ENCODE measurements at regions not wholly inside any gene's neighbourhood (a gene's known extent, or its start where the extent isn't known, plus 50 kb on each side); places are given as distances from the start of the nearest gene placed in this dataset.

DNA sequence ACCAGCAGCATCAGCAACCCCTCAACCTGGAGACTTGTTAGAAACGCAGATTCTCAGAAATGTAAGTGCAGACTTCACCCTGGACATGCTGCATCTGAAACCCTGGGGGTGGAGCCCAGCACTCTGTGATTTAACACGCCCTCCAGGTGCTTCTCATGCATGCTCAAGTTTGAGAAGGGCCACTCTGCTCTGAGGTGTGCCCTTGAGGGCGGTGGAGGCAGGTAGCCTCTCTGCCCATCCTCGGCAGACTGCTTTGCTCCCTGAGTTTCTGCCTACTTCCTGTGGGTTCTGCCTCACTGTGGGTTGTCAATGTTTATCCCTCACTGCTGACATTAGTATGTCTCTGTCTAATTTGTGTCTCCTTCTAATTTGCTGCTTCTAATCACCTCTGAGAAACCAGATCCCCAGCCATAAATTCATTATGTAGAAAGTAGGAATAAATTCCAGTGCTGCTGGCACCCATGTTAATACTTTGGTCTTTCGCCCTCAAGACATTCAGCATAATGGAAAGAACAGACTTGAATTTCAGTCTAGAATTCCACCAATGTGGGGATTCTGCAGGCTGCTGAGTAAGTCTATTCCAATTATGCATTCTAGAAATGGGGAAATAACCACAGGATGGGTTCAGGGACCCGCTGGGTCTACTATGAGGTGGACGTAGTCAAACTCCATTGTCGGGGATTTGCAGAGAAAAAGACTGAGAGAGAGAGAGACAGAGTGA, 51.3 kb upstream of the CYSLTR2 start:
- FAIRE-seq (no peak), ATAC-seq (peak; percentile 41), DNase-seq (ENCODE audit: low read depth, low spot score) (no peak)
- no peak overlapping the region for H3K4me3 ChIP-seq
- ChIA-PET RAD21 (ENCODE audit: unreplicated experiment) (no interaction called here), POLR2A (no interaction called here), SMC1A (ENCODE audit: uncharacterized antibody, unreplicated experiment) (no interaction called here), CTCF (no interaction called here)
- 42% methylated on average over 8 of the region's 8 CpGs for WGBS (ENCODE audit: insufficient coverage, insufficient replicate concordance, low lambda C conversion rate, missing lambda C conversion rate)
- H3K9ac ChIP-seq (ENCODE audit: control insufficient read depth, insufficient read depth, low read length) = no peak overlapping the region
- H4K20me1 ChIP-seq (ENCODE audit: control insufficient read depth, insufficient read depth) = no peaks in the 10 kb centered on the region
- in situ Hi-C loops (cut with MboI) (no loop called here), intact Hi-C loops (cut with micrococcal nuclease; ENCODE audit: unreplicated experiment) (no loop called here)
- no peak overlapping the region; the same call in 1 of the 2 replicates for H2AFZ ChIP-seq (ENCODE audit: control insufficient read depth, low read depth, low read length)
- no TSS peak for BruUV-seq (replicated peaks)
- H3K4me1 ChIP-seq (ENCODE audit: control insufficient read depth, insufficient read depth, low read length) = no peaks in the 10 kb centered on the region
- H3K27me3 ChIP-seq (replicated peaks in 1 of 2; ENCODE audit: control insufficient read depth in 2 of 2, insufficient read depth in 2 of 2, low read length in 1 of 2) = no peaks in the 10 kb centered on the region; a peak in 2 of 4 replicates
- no peaks in the 10 kb centered on the region for H3K79me2 ChIP-seq (ENCODE audit: control insufficient read depth, insufficient read depth, low read length)
- H3K4me2 ChIP-seq (ENCODE audit: control insufficient read depth, insufficient read depth) = no peak overlapping the region
- H3K36me3 ChIP-seq (ENCODE audit: control insufficient read depth in 2 of 2, insufficient read depth in 2 of 2, low read length in 1 of 2) = no peaks in the 10 kb centered on the region
- no peaks in the 10 kb centered on the region; the same call in 2 of the 3 replicates for H3K9me3 ChIP-seq (replicated peaks; ENCODE audit: control insufficient read depth, insufficient read depth, low read length)
- no peak overlapping the region for H3K27ac ChIP-seq (ENCODE audit: control insufficient read depth, insufficient read depth)
- TF ChIP-seq ZBTB33 (IDR thresholded peaks at IDR 0.05) (no peak), PML (IDR thresholded peaks at IDR 0.05; ENCODE audit: low read length) (no peak), SMAD1 (IDR thresholded peaks at IDR 0.05; ENCODE audit: low read depth, partially characterized antibody) (no peak), DPF2 (IDR thresholded peaks at IDR 0.05) (no peak), IRF4 (IDR thresholded peaks at IDR 0.05; ENCODE audit: low read depth, low read length) (no peak), CREM (IDR thresholded peaks at IDR 0.05; ENCODE audit: low read depth) (no peak), STAT1 (conservative IDR thresholded peaks at IDR 0.05) (no peak), POLR2AphosphoS2 (IDR thresholded peaks at IDR 0.05; ENCODE audit: low read depth, low read length) (no peak), SIX5 (IDR thresholded peaks at IDR 0.05; ENCODE audit: low read depth, low read length, severe bottlenecking) (no peak), YBX1 (IDR thresholded peaks at IDR 0.05) (no peak)
- TF ChIP-seq, protein P1, sequence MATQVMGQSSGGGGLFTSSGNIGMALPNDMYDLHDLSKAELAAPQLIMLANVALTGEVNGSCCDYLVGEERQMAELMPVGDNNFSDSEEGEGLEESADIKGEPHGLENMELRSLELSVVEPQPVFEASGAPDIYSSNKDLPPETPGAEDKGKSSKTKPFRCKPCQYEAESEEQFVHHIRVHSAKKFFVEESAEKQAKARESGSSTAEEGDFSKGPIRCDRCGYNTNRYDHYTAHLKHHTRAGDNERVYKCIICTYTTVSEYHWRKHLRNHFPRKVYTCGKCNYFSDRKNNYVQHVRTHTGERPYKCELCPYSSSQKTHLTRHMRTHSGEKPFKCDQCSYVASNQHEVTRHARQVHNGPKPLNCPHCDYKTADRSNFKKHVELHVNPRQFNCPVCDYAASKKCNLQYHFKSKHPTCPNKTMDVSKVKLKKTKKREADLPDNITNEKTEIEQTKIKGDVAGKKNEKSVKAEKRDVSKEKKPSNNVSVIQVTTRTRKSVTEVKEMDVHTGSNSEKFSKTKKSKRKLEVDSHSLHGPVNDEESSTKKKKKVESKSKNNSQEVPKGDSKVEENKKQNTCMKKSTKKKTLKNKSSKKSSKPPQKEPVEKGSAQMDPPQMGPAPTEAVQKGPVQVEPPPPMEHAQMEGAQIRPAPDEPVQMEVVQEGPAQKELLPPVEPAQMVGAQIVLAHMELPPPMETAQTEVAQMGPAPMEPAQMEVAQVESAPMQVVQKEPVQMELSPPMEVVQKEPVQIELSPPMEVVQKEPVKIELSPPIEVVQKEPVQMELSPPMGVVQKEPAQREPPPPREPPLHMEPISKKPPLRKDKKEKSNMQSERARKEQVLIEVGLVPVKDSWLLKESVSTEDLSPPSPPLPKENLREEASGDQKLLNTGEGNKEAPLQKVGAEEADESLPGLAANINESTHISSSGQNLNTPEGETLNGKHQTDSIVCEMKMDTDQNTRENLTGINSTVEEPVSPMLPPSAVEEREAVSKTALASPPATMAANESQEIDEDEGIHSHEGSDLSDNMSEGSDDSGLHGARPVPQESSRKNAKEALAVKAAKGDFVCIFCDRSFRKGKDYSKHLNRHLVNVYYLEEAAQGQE (IDR thresholded peaks at IDR 0.05; ENCODE audit: low read depth, low read length) = no peak
- TF ChIP-seq, protein P2, sequence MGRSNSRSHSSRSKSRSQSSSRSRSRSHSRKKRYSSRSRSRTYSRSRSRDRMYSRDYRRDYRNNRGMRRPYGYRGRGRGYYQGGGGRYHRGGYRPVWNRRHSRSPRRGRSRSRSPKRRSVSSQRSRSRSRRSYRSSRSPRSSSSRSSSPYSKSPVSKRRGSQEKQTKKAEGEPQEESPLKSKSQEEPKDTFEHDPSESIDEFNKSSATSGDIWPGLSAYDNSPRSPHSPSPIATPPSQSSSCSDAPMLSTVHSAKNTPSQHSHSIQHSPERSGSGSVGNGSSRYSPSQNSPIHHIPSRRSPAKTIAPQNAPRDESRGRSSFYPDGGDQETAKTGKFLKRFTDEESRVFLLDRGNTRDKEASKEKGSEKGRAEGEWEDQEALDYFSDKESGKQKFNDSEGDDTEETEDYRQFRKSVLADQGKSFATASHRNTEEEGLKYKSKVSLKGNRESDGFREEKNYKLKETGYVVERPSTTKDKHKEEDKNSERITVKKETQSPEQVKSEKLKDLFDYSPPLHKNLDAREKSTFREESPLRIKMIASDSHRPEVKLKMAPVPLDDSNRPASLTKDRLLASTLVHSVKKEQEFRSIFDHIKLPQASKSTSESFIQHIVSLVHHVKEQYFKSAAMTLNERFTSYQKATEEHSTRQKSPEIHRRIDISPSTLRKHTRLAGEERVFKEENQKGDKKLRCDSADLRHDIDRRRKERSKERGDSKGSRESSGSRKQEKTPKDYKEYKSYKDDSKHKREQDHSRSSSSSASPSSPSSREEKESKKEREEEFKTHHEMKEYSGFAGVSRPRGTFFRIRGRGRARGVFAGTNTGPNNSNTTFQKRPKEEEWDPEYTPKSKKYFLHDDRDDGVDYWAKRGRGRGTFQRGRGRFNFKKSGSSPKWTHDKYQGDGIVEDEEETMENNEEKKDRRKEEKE (IDR thresholded peaks at IDR 0.05) = no peak
- TF ChIP-seq, protein P3, sequence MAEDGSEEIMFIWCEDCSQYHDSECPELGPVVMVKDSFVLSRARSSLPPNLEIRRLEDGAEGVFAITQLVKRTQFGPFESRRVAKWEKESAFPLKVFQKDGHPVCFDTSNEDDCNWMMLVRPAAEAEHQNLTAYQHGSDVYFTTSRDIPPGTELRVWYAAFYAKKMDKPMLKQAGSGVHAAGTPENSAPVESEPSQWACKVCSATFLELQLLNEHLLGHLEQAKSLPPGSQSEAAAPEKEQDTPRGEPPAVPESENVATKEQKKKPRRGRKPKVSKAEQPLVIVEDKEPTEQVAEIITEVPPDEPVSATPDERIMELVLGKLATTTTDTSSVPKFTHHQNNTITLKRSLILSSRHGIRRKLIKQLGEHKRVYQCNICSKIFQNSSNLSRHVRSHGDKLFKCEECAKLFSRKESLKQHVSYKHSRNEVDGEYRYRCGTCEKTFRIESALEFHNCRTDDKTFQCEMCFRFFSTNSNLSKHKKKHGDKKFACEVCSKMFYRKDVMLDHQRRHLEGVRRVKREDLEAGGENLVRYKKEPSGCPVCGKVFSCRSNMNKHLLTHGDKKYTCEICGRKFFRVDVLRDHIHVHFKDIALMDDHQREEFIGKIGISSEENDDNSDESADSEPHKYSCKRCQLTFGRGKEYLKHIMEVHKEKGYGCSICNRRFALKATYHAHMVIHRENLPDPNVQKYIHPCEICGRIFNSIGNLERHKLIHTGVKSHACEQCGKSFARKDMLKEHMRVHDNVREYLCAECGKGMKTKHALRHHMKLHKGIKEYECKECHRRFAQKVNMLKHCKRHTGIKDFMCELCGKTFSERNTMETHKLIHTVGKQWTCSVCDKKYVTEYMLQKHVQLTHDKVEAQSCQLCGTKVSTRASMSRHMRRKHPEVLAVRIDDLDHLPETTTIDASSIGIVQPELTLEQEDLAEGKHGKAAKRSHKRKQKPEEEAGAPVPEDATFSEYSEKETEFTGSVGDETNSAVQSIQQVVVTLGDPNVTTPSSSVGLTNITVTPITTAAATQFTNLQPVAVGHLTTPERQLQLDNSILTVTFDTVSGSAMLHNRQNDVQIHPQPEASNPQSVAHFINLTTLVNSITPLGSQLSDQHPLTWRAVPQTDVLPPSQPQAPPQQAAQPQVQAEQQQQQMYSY (CRISPR knock-in tag; IDR thresholded peaks at IDR 0.05) = no peak
